NB4 (cell line): ENCODE measurements at regions not wholly inside any gene's neighbourhood (a gene's known extent, or its start where the extent isn't known, plus 50 kb on each side); places are given as distances from the start of the nearest gene placed in this dataset.
A peak's percentile ranks its signal among the peaks of the same experiment; 100 is the strongest.

ENCODE experiments used
- DNase-seq: peaks from one replicate; pipeline ENCODE4 v3.0.0; 2010; ENCODE audit warnings: low read depth
- H3K4me3 ChIP-seq: one replicate; pipeline ENCODE4 v1.5.1; 2011; ENCODE audit warnings: mild to moderate bottlenecking, low read depth, low read length, moderate library complexity
- MYC ChIP-seq: IDR thresholded peaks from 2 replicates; pipeline ENCODE4 v1.6.1; 2011; ENCODE audit warnings: low read depth, low read length
- POLR2A ChIP-seq: IDR thresholded peaks from 2 replicates; pipeline ENCODE4 v1.6.1; 2011; ENCODE audit warnings: mild to moderate bottlenecking; ENCODE audit not compliant: insufficient read length; ENCODE audit errors: extremely low read depth
- TF ChIP-seq, protein P1 (sequence below): IDR thresholded peaks from one replicate; pipeline ENCODE4 v1.5.1; 2012; ENCODE audit warnings: low read depth, low read length
- TF ChIP-seq, protein P2 (sequence below): IDR thresholded peaks from 2 replicates; pipeline ENCODE4 v1.6.1; 2011; ENCODE audit warnings: low read depth, low read length

GRCh38 chr4:180866933-180867643 is 1376.1 kb upstream of the TENM3 start:
- DNase-seq: no peak
- H3K4me3 ChIP-seq: no peak overlapping the region
- TF ChIP-seq, protein P1, sequence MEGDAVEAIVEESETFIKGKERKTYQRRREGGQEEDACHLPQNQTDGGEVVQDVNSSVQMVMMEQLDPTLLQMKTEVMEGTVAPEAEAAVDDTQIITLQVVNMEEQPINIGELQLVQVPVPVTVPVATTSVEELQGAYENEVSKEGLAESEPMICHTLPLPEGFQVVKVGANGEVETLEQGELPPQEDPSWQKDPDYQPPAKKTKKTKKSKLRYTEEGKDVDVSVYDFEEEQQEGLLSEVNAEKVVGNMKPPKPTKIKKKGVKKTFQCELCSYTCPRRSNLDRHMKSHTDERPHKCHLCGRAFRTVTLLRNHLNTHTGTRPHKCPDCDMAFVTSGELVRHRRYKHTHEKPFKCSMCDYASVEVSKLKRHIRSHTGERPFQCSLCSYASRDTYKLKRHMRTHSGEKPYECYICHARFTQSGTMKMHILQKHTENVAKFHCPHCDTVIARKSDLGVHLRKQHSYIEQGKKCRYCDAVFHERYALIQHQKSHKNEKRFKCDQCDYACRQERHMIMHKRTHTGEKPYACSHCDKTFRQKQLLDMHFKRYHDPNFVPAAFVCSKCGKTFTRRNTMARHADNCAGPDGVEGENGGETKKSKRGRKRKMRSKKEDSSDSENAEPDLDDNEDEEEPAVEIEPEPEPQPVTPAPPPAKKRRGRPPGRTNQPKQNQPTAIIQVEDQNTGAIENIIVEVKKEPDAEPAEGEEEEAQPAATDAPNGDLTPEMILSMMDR: no peak
- TF ChIP-seq, protein P2, sequence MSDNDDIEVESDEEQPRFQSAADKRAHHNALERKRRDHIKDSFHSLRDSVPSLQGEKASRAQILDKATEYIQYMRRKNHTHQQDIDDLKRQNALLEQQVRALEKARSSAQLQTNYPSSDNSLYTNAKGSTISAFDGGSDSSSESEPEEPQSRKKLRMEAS: no peak
- TF ChIP-seq MYC (no peak), POLR2A (no peak)

- TF ChIP-seq, protein P1: no peak
- no peak for TF ChIP-seq POLR2A
- no peak for TF ChIP-seq MYC
- DNase-seq: no peak
- H3K4me3 ChIP-seq: no peak overlapping the region
Observed at GRCh38 chr4:180870623-180871022, 1372.6 kb upstream of the TENM3 start.

DNA sequence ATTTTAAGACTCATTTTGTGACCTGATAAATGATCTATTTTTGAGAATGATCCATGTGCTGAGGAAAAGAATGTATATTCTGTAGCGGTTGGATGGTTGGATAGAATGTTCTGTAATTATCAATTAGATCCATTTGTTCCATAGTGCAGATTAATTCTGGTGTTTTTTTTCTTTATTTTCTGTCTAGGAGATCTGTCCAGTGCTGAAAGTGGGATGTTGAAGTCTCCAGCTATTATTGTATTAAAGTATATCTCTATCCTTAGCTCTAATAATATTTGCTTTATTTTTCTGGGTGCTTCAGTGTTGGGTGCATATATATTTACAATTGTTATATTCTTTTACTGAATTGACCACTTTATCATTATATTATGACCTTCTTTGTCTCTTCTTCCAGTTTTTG is 1344.9 kb upstream of the TENM3 start:
- no peak for DNase-seq
- TF ChIP-seq MYC (no peak), POLR2A (no peak)
- TF ChIP-seq, protein P2: no peak
- TF ChIP-seq, protein P1: no peak
- no peak overlapping the region for H3K4me3 ChIP-seq

DNA sequence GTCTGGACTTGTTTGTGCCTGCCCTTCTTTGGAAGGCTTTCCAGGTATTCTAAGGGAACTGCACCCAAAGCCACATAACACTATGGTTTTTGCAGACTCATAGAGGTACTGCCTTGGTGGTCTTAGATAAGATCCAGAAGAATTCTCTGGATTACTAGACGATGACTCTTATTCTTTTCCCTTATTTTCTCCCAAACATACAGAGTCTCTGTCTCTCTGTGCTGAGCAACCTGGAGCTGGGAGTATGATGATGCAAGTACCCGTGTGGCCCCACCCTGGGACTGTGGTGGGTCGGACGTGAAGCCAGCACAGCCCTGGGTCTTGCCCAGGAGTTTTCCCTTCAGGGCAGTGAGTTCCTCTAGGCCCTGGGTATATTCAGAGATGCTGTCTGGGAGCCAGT is 1342.4 kb upstream of the TENM3 start:
- TF ChIP-seq, protein P2: no peak
- TF ChIP-seq, protein P1: no peak
- no peak for TF ChIP-seq POLR2A
- no peak for TF ChIP-seq MYC
- no peak overlapping the region for H3K4me3 ChIP-seq
- no peak for DNase-seq

DNA sequence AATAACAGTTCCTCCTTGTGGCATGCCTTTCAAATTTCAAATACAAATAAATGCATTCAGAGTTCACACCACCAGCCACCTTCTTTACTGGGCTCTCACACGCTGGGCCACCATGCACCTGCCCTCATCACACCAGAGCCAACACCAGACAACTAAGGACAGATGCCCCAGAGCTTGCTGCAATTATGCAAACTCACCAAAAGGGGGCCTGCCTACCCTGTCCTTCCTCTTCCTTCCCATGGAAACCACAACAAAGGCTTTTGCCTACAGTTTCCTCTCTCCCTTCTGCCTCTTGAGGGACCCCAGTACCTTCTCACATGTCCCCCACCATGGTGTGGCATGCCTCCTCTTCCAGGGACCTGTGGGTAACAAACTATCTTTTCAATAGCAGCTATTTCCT is 1333.9 kb upstream of the TENM3 start:
- no peak overlapping the region for H3K4me3 ChIP-seq
- TF ChIP-seq, protein P1: peak; percentile 42
- TF ChIP-seq, protein P2: no peak
- no peak for TF ChIP-seq POLR2A
- peak; percentile 22 for DNase-seq
